Upper lobe of left lung (tissue), 6 donors: ENCODE measurements at regions not wholly inside any gene's neighbourhood (a gene's known extent, or its start where the extent isn't known, plus 50 kb on each side); places are given as distances from the start of the nearest gene placed in this dataset.

Experiments used
- ATAC-seq, 2 donors: fragments of 200-7000 bp; cut with Tn5 transposase; one replicate each; pipeline ENCODE4 v1.9.1; 2022; ENCODE audit warnings: mild to moderate bottlenecking in 2 of 2, moderate library complexity in 2 of 2; ENCODE audit not compliant: low FRiP score in 2 of 2
- DNase-seq, 2 donors: peaks; one replicate each; pipeline ENCODE4 v3.0.0-alpha.2; 2019 to 2020
- H3K27ac ChIP-seq, 4 donors: fragments of 200-600 bp; sonication (generic); one replicate each; pipeline ENCODE4 v1.5.1; 2016 to 2019
- H3K27me3 ChIP-seq, 4 donors: fragments of 200-600 bp; sonication (generic); one replicate each; pipeline ENCODE4 v1.5.1; 2017 to 2019
- H3K36me3 ChIP-seq, 4 donors: fragments of 200-600 bp; sonication (generic); one replicate each; pipeline ENCODE4 v1.5.1; 2016 to 2019
- H3K4me1 ChIP-seq, 4 donors: fragments of 200-600 bp; sonication (generic); one replicate each; pipeline ENCODE4 v1.5.1; 2018 to 2019
- H3K4me3 ChIP-seq, 4 donors: fragments of 200-600 bp; sonication (generic); one replicate each; pipeline ENCODE4 v1.5.1; 2017 to 2019; ENCODE audit warnings: mild to moderate bottlenecking in 2 of 4, moderate library complexity in 1 of 4
- H3K9me3 ChIP-seq, 4 donors: fragments of 200-600 bp; sonication (generic); one replicate each; pipeline ENCODE4 v1.5.1; 2018 to 2019
- CTCF ChIP-seq, 6 experiments: fragments of 450-650 bp in 4 of 6; fragments of 200-600 bp in 2 of 6; sonication (generic) in 2 of 6; IDR thresholded peaks; one replicate each; pipeline ENCODE4 v1.5.1; 2016 to 2019; ENCODE audit warnings: antibody characterized with exemption in 6 of 6
- EP300 ChIP-seq, 4 donors: sonication (generic); formaldehyde crosslinking; IDR thresholded peaks; one replicate each; pipeline ENCODE4 v1.5.1; 2017; ENCODE audit warnings: antibody characterized with exemption in 4 of 4, control low read depth in 2 of 4
- POLR2A ChIP-seq, 4 donors: fragments of 450-650 bp; IDR thresholded peaks; one replicate each; pipeline ENCODE4 v1.5.1; 2016 to 2017; ENCODE audit warnings: antibody characterized with exemption in 4 of 4, mild to moderate bottlenecking in 2 of 4
- POLR2AphosphoS5 ChIP-seq, 2 donors: sonication (generic); formaldehyde crosslinking; IDR thresholded peaks; one replicate each; pipeline ENCODE4 v1.5.1; 2017; ENCODE audit warnings: antibody characterized with exemption in 2 of 2
- WGBS, 2 donors: methylation state at CpG; one replicate each; pipeline ENCODE4 v1.1.5; 2017 to 2018; 5-methylcytosine and 5-hydroxymethylcytosine counted together
- donor health status: DM: no; HTN: no; CAD: no; lungs with moderate emphysema.
- donor health status: DM: no; HTN: yes; CAD: no; lungs with severe emphysema.

GRCh38 chr10:25699631-25700030 lies 234.4 kb upstream of the MYO3A start:
- no peaks in the 10 kb centered on the region for H3K36me3 ChIP-seq
- H3K4me3 ChIP-seq = no peak overlapping the region
- ATAC-seq (no peak), DNase-seq (no peak)
- H3K27me3 ChIP-seq = no peaks in the 10 kb centered on the region
- 95 to 100% methylated on average over 2 of the region's 2 CpGs for WGBS, 2 donors
- H3K4me1 ChIP-seq = no peaks in the 10 kb centered on the region
- no peak for TF ChIP-seq EP300 (IDR thresholded peaks at IDR 0.05)
- TF ChIP-seq POLR2AphosphoS5 (IDR thresholded peaks at IDR 0.05) = no peak
- TF ChIP-seq CTCF (IDR thresholded peaks at IDR 0.05) = no peak
- no peak for TF ChIP-seq POLR2A (IDR thresholded peaks at IDR 0.05)
- no peak overlapping the region for H3K27ac ChIP-seq
- H3K9me3 ChIP-seq = no peaks in the 10 kb centered on the region

- H3K27me3 ChIP-seq = no peaks in the 10 kb centered on the region
- H3K27ac ChIP-seq = no peak overlapping the region
- no peaks in the 10 kb centered on the region for H3K36me3 ChIP-seq
- H3K4me1 ChIP-seq = no peaks in the 10 kb centered on the region
- no peak for TF ChIP-seq POLR2AphosphoS5 (IDR thresholded peaks at IDR 0.05)
- TF ChIP-seq EP300 (IDR thresholded peaks at IDR 0.05) = no peak
- no peak for TF ChIP-seq CTCF (IDR thresholded peaks at IDR 0.05)
- TF ChIP-seq POLR2A (IDR thresholded peaks at IDR 0.05) = no peak
- no peak overlapping the region for H3K4me3 ChIP-seq
- peak in 1 of 2 donors; percentile 43 for DNase-seq
- WGBS, 2 donors = 54 to 62% methylated on average over 9 to 15 of the region's 15 CpGs
- no peaks in the 10 kb centered on the region for H3K9me3 ChIP-seq
- ATAC-seq = no peak
Observed at GRCh38 chr10:25701652-25702051, 232.4 kb upstream of the MYO3A start.

- no peak for DNase-seq
- ATAC-seq = no peak
- 60 to 68% methylated on average over 6 of the region's 6 CpGs for WGBS, 2 donors
- Histone ChIP-seq H3K36me3 (no peaks in the 10 kb centered on the region), H3K4me1 (no peaks in the 10 kb centered on the region), H3K9me3 (no peaks in the 10 kb centered on the region), H3K27me3 (no peaks in the 10 kb centered on the region), H3K4me3 (no peak overlapping the region), H3K27ac (no peak overlapping the region)
- TF ChIP-seq POLR2AphosphoS5 (IDR thresholded peaks at IDR 0.05) (no peak), CTCF (IDR thresholded peaks at IDR 0.05) (no peak), EP300 (IDR thresholded peaks at IDR 0.05) (no peak), POLR2A (IDR thresholded peaks at IDR 0.05) (no peak)
Observed at GRCh38 chr10:25704622-25705021, 229.4 kb upstream of the MYO3A start.

GRCh38 chr10:25707572-25707971 lies 226.5 kb upstream of the MYO3A start:
- WGBS, 2 donors = 83 to 88% methylated on average over 4 of the region's 4 CpGs
- no peaks in the 10 kb centered on the region for H3K27me3 ChIP-seq
- no peak for ATAC-seq
- no peak for DNase-seq
- no peaks in the 10 kb centered on the region for H3K36me3 ChIP-seq
- no peaks in the 10 kb centered on the region for H3K4me1 ChIP-seq
- TF ChIP-seq POLR2AphosphoS5 (IDR thresholded peaks at IDR 0.05) (no peak), EP300 (IDR thresholded peaks at IDR 0.05) (no peak), CTCF (IDR thresholded peaks at IDR 0.05) (no peak)
- H3K9me3 ChIP-seq = no peaks in the 10 kb centered on the region
- H3K27ac ChIP-seq = no peak overlapping the region
- no peak overlapping the region for H3K4me3 ChIP-seq

GRCh38 chr10:25707976-25708671 lies 225.9 kb upstream of the MYO3A start:
- Histone ChIP-seq H3K9me3 (no peaks in the 10 kb centered on the region), H3K4me3 (no peak overlapping the region), H3K4me1 (no peaks in the 10 kb centered on the region), H3K27me3 (no peaks in the 10 kb centered on the region), H3K36me3 (no peaks in the 10 kb centered on the region), H3K27ac (no peak overlapping the region)
- DNase-seq = no peak
- WGBS, 2 donors = 87 to 88% methylated on average over 8 of the region's 8 CpGs
- no peak for TF ChIP-seq POLR2AphosphoS5 (IDR thresholded peaks at IDR 0.05)
- no peak for TF ChIP-seq POLR2A (IDR thresholded peaks at IDR 0.05)
- TF ChIP-seq CTCF (IDR thresholded peaks at IDR 0.05) = no peak
- no peak for TF ChIP-seq EP300 (IDR thresholded peaks at IDR 0.05)
- ATAC-seq = no peak
